ENCODE measurements at regions not wholly inside any gene's neighbourhood (a gene's known extent, or its start where the extent isn't known, plus 50 kb on each side); places are given as distances from the start of the nearest gene placed in this dataset.
"Not testable (repeated sequence)": the region's sequence is repeated elsewhere in the genome, so short reads cannot be mapped to it uniquely, and the experiment has no call there.

- not testable (repeated sequence) for DNase-seq (ENCODE audit: low read depth in 2 of 2)
Measured at GRCh38 chr2:76697439-76697838, 824.7 kb downstream of the LRRTM4 start.

GRCh38 chr2:76692908-76693307, 829.3 kb downstream of the LRRTM4 start:
- DNase-seq (ENCODE audit: low read depth in 2 of 2) = no peak

- DNase-seq (ENCODE audit: low read depth in 2 of 2) = no peak
Measured at GRCh38 chr2:76688732-76689131, 833.4 kb downstream of the LRRTM4 start.

GRCh38 chr2:76687923-76688322, 834.3 kb downstream of the LRRTM4 start:
- no peak for DNase-seq (ENCODE audit: low read depth in 2 of 2)

- DNase-seq (ENCODE audit: low read depth in 2 of 2) = no peak
Measured at GRCh38 chr2:76684756-76685155, 837.4 kb downstream of the LRRTM4 start.

GRCh38 chr2:76679025-76679396, 843.2 kb downstream of the LRRTM4 start:
- no peak for DNase-seq (ENCODE audit: low read depth in 2 of 2)

- DNase-seq (ENCODE audit: low read depth in 2 of 2) = no peak
Measured at GRCh38 chr2:76678383-76679024, 843.7 kb downstream of the LRRTM4 start.

GRCh38 chr2:76675212-76675611, 847.0 kb downstream of the LRRTM4 start:
- no peak for DNase-seq (ENCODE audit: low read depth in 2 of 2)

- DNase-seq (ENCODE audit: low read depth in 2 of 2) = no peak
Measured at GRCh38 chr2:76672798-76673197, 849.4 kb downstream of the LRRTM4 start.

- DNase-seq (ENCODE audit: low read depth in 2 of 2) = no peak
Measured at GRCh38 chr2:76669966-76670465, 852.2 kb downstream of the LRRTM4 start.

GRCh38 chr2:76668279-76668678, 853.9 kb downstream of the LRRTM4 start:
- DNase-seq (ENCODE audit: low read depth in 2 of 2) = no peak

- DNase-seq (ENCODE audit: low read depth in 2 of 2) = no peak
Measured at GRCh38 chr2:76667821-76668271, 854.3 kb downstream of the LRRTM4 start.

GRCh38 chr2:76642129-76642528, 880.0 kb downstream of the LRRTM4 start:
- no peak for DNase-seq (ENCODE audit: low read depth in 2 of 2)

GRCh38 chr2:76641506-76641905, 880.7 kb downstream of the LRRTM4 start:
- no peak for DNase-seq (ENCODE audit: low read depth in 2 of 2)

- no peak for DNase-seq (ENCODE audit: low read depth in 2 of 2)
Measured at GRCh38 chr2:76640905-76641304, 881.3 kb downstream of the LRRTM4 start.

- DNase-seq (ENCODE audit: low read depth in 2 of 2) = no peak
Measured at GRCh38 chr2:76639171-76639680, 883.0 kb downstream of the LRRTM4 start.

GRCh38 chr2:76633276-76633921, 888.8 kb downstream of the LRRTM4 start:
- no peak for DNase-seq (ENCODE audit: low read depth in 2 of 2)

GRCh38 chr2:76625101-76625500, 897.1 kb downstream of the LRRTM4 start:
- no peak for DNase-seq (ENCODE audit: low read depth in 2 of 2)

GRCh38 chr2:76613330-76613729, 902.6 kb upstream of the GCFC2 start:
- DNase-seq (ENCODE audit: low read depth in 2 of 2) = no peak

- no peak for DNase-seq (ENCODE audit: low read depth in 2 of 2)
Measured at GRCh38 chr2:76612764-76613163, 902.0 kb upstream of the GCFC2 start.

- no peak for DNase-seq (ENCODE audit: low read depth in 2 of 2)
Measured at GRCh38 chr2:76610451-76610850, 899.7 kb upstream of the GCFC2 start.

GRCh38 chr2:76599732-76600368, 889.1 kb upstream of the GCFC2 start:
- DNase-seq (ENCODE audit: low read depth in 2 of 2) = peak; percentile 49 to 51

GRCh38 chr2:76584474-76584873, 873.8 kb upstream of the GCFC2 start:
- DNase-seq (ENCODE audit: low read depth in 2 of 2) = no peak

Data from dermis microvascular lymphatic vessel endothelial cell (primary cell).